ENCODE measurements at regions not wholly inside any gene's neighbourhood (a gene's known extent, or its start where the extent isn't known, plus 50 kb on each side); places are given as distances from the start of the nearest gene placed in this dataset.
A peak's percentile ranks its signal among the peaks of the same experiment; 100 is the strongest.

DNA sequence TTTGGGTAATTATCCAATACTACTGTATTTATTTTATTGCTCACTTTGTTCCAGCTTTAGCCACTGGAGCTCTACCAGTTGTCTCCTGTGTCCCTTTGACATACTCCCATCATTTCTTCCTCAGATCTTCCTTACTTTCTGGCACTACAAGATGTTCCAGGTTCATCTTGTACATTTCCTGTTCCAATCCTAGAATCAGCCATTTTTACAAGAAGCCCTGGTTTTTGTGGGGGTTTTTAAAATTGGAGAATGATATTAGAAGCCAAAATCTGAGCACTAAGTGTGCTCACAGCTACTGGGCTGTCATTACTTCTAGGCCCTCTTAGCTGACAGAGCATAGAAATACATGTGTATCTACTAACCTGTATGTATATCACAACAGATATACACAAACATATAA, 164.3 kb downstream of the ZFP36L2 start:
- Histone ChIP-seq H3K9ac (ENCODE audit: low read length) (no peak overlapping the region), H3K9me3 (ENCODE audit: insufficient read depth, low read length) (no peaks in the 10 kb centered on the region), H3K4me2 (ENCODE audit: low read length) (no peak overlapping the region), H3K79me2 (ENCODE audit: low read length) (no peaks in the 10 kb centered on the region), H3K27me3 (ENCODE audit: low read depth, low read length) (no peaks in the 10 kb centered on the region), H3K27ac (ENCODE audit: low read length) (no peak overlapping the region), H4K20me1 (ENCODE audit: insufficient read depth, low read length) (no peaks in the 10 kb centered on the region), H3K4me1 (ENCODE audit: low read length) (peaks cover 9% of the 10 kb centered on the region), H3K36me3 (replicated peaks; ENCODE audit: low read depth, low read length) (peaks cover 3% of the 10 kb centered on the region), H3K4me3 (ENCODE audit: low read length) (no peak overlapping the region), H2AFZ (ENCODE audit: low read depth, low read length) (no peak overlapping the region)
- TF ChIP-seq EZH2phosphoT487 (IDR thresholded peaks at IDR 0.05; ENCODE audit: low read depth): no peak
- TF ChIP-seq, protein P1, sequence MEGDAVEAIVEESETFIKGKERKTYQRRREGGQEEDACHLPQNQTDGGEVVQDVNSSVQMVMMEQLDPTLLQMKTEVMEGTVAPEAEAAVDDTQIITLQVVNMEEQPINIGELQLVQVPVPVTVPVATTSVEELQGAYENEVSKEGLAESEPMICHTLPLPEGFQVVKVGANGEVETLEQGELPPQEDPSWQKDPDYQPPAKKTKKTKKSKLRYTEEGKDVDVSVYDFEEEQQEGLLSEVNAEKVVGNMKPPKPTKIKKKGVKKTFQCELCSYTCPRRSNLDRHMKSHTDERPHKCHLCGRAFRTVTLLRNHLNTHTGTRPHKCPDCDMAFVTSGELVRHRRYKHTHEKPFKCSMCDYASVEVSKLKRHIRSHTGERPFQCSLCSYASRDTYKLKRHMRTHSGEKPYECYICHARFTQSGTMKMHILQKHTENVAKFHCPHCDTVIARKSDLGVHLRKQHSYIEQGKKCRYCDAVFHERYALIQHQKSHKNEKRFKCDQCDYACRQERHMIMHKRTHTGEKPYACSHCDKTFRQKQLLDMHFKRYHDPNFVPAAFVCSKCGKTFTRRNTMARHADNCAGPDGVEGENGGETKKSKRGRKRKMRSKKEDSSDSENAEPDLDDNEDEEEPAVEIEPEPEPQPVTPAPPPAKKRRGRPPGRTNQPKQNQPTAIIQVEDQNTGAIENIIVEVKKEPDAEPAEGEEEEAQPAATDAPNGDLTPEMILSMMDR (IDR thresholded peaks at IDR 0.05; ENCODE audit: low read depth, low read length): no peak

DNA sequence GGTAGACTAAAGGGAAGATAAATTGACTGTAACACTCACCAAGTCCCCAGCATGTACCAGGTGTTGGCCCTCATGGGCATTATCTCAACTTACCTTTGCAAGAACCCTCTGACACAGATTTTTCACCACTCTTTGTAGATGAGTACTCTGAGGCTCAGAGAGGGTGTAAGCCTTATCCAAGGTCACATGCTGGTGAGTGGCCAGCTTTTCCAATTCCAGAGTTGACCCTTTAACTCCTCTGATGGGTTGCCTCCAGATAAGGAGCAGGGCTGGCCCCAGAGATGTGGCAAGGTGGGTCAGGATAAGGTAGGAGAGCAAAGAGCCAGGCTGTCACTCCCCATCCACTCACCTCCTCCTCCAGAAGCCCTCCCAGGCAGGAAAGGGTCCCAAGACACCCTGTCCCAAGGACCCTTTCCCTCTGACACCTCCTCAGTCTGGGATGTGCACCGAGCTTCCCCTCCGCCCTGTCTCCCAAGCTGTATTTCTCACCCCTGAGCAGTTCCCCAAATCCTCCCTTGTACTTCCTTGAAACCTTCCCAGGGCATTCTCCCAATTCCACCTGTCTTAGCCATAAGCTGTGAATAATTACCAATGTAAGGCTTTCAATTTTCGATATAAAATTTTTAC, 165.9 kb downstream of the ZFP36L2 start:
- Histone ChIP-seq H3K9ac (ENCODE audit: low read length) (no peak overlapping the region), H3K4me1 (ENCODE audit: low read length) (peaks cover 9% of the 10 kb centered on the region), H3K79me2 (ENCODE audit: low read length) (no peaks in the 10 kb centered on the region), H3K27ac (ENCODE audit: low read length) (no peak overlapping the region), H3K27me3 (ENCODE audit: low read depth, low read length) (peaks cover 3% of the 10 kb centered on the region), H3K4me2 (ENCODE audit: low read length) (no peak overlapping the region), H3K36me3 (replicated peaks; ENCODE audit: low read depth, low read length) (peaks cover 3% of the 10 kb centered on the region), H4K20me1 (ENCODE audit: insufficient read depth, low read length) (no peaks in the 10 kb centered on the region), H3K9me3 (ENCODE audit: insufficient read depth, low read length) (no peaks in the 10 kb centered on the region), H2AFZ (ENCODE audit: low read depth, low read length) (no peak overlapping the region), H3K4me3 (ENCODE audit: low read length) (no peak overlapping the region)
- TF ChIP-seq, protein P1 (IDR thresholded peaks at IDR 0.05; ENCODE audit: low read depth, low read length): no peak
- no peak for TF ChIP-seq EZH2phosphoT487 (IDR thresholded peaks at IDR 0.05; ENCODE audit: low read depth)

GRCh38 chr2:43059183-43059897, 167.1 kb downstream of the ZFP36L2 start:
- Histone ChIP-seq H3K27me3 (ENCODE audit: low read depth, low read length) (peaks cover 13% of the 10 kb centered on the region), H3K4me2 (ENCODE audit: low read length) (peak overlapping the region; percentile 32), H3K9me3 (ENCODE audit: insufficient read depth, low read length) (no peaks in the 10 kb centered on the region), H3K27ac (ENCODE audit: low read length) (no peak overlapping the region), H3K79me2 (ENCODE audit: low read length) (no peaks in the 10 kb centered on the region), H3K4me1 (ENCODE audit: low read length) (peaks cover 9% of the 10 kb centered on the region), H2AFZ (ENCODE audit: low read depth, low read length) (peak overlapping the region; percentile 94), H3K36me3 (replicated peaks; ENCODE audit: low read depth, low read length) (peaks cover 3% of the 10 kb centered on the region), H4K20me1 (ENCODE audit: insufficient read depth, low read length) (no peaks in the 10 kb centered on the region), H3K9ac (ENCODE audit: low read length) (no peak overlapping the region; the same call in 1 of the 2 replicates), H3K4me3 (ENCODE audit: low read length) (no peak overlapping the region)
- no peak for TF ChIP-seq EZH2phosphoT487 (IDR thresholded peaks at IDR 0.05; ENCODE audit: low read depth)
- TF ChIP-seq, protein P1 (IDR thresholded peaks at IDR 0.05; ENCODE audit: low read depth, low read length): no peak

GRCh38 chr2:43058726-43059110, 167.7 kb downstream of the ZFP36L2 start:
- H3K27ac ChIP-seq (ENCODE audit: low read length): no peak overlapping the region
- no peak overlapping the region for H3K4me3 ChIP-seq (ENCODE audit: low read length)

More at GRCh38 chr2:43058726-43059110, 167.7 kb downstream of the ZFP36L2 start:
- H3K36me3 ChIP-seq (replicated peaks; ENCODE audit: low read depth, low read length): peaks cover 3% of the 10 kb centered on the region
- no peaks in the 10 kb centered on the region for H3K9me3 ChIP-seq (ENCODE audit: insufficient read depth, low read length)
- H2AFZ ChIP-seq (ENCODE audit: low read depth, low read length): no peak overlapping the region
- no peak overlapping the region for H3K4me2 ChIP-seq (ENCODE audit: low read length)
- TF ChIP-seq EZH2phosphoT487 (IDR thresholded peaks at IDR 0.05; ENCODE audit: low read depth): no peak
- TF ChIP-seq, protein P1 (IDR thresholded peaks at IDR 0.05; ENCODE audit: low read depth, low read length): no peak
- peaks cover 19% of the 10 kb centered on the region for H3K27me3 ChIP-seq (ENCODE audit: low read depth, low read length)
- peaks cover 9% of the 10 kb centered on the region for H3K4me1 ChIP-seq (ENCODE audit: low read length)
- no peak overlapping the region for H3K9ac ChIP-seq (ENCODE audit: low read length)
- no peaks in the 10 kb centered on the region for H3K79me2 ChIP-seq (ENCODE audit: low read length)
- no peaks in the 10 kb centered on the region for H4K20me1 ChIP-seq (ENCODE audit: insufficient read depth, low read length)
